ENCODE measurements at regions not wholly inside any gene's neighbourhood (a gene's known extent, or its start where the extent isn't known, plus 50 kb on each side); places are given as distances from the start of the nearest gene placed in this dataset.
"Not testable (repeated sequence)": the region's sequence is repeated elsewhere in the genome, so short reads cannot be mapped to it uniquely, and the experiment has no call there.

DNA sequence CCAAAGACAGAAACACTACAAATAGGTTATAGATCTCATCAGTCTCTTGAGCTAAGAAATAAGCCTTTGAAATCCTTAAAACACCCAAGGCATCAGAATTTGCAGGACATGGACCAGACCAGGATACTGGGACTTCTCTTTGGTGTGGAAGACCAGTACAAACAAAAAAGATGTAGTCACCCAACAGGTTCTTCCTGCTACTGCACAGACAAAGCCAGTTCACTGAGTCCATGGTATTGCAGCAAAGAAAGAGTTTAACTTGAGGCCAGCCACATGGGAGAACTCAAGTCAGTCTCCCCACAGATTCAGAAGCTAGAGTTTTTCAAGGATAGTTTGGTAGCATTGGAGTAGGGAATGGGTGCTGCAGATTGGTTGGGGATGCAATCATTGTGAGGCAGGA lies 169.6 kb upstream of the NDUFV2 start:
- no peak overlapping the region for H3K27ac ChIP-seq (replicated peaks in 1 of 4)
- no peak for DNase-seq (ENCODE audit: extremely low spot score)
- H3K36me3 ChIP-seq: no peaks in the 10 kb centered on the region
- TF ChIP-seq EP300 (IDR thresholded peaks at IDR 0.05) (no peak), POLR2AphosphoS5 (IDR thresholded peaks at IDR 0.05) (no peak)
- no peak overlapping the region for H3K4me3 ChIP-seq
- intact Hi-C loops (cut with DNase I): no loop called here
- H3K27me3 ChIP-seq: no peaks in the 10 kb centered on the region
- H3K9me3 ChIP-seq: peaks cover 0 to 14% (median 11%) of the 10 kb centered on the region in 4 donors
- H3K4me1 ChIP-seq: peaks cover 0 to 10% (median 2%) of the 10 kb centered on the region in 4 donors

DNA sequence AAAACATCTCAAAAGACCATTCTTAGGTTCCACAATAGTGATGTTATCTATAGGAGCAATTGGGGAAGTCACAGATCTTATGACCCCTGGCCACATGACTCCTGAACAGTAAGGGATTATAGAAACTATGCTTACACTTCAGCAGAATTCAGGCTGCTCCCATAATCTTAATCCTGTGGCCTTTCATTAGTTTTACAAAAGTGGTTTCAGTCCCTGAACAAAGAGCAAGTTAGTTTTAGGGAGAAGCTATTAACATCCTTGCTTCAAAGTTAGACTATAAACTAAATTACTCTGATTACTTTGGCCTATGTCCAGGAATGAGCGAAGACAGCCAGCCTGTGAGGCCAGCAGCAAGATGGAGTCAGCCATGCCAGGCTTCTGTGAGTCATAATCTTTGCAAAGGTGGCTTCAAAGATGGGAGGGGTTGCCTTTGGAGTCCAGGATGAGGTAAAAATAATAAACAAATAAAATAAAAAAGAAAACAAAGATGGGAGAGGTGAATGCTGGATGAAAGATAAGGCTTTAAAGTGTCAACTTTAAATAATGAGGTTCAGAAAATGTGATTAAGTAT lies 168.7 kb upstream of the NDUFV2 start:
- no peak for DNase-seq (ENCODE audit: extremely low spot score)
- no peak for TF ChIP-seq POLR2A (IDR thresholded peaks at IDR 0.05; ENCODE audit: low read depth)
- no peak for TF ChIP-seq EP300 (IDR thresholded peaks at IDR 0.05)
- no peak for TF ChIP-seq POLR2AphosphoS5 (IDR thresholded peaks at IDR 0.05)
- no peak for TF ChIP-seq CTCF (IDR thresholded peaks at IDR 0.05)
- Histone ChIP-seq H3K9me3 (peaks cover 0 to 12% (median 11%) of the 10 kb centered on the region in 4 donors), H3K36me3 (no peaks in the 10 kb centered on the region), H3K4me1 (peaks cover 0 to 10% (median 2%) of the 10 kb centered on the region in 4 donors), H3K4me3 (no peak overlapping the region), H3K27me3 (no peaks in the 10 kb centered on the region), H3K27ac (replicated peaks in 1 of 4) (peak overlapping the region in 1 of 4 donors; percentile 30)
- intact Hi-C loops (cut with DNase I): no loop called here
- 81% methylated on average over 1 of the region's 1 CpG for WGBS

GRCh38 chr18:8935346-8935745 lies 167.2 kb upstream of the NDUFV2 start:
- not testable (repeated sequence) for DNase-seq (ENCODE audit: extremely low spot score)

GRCh38 chr18:8936619-8937018 lies 165.9 kb upstream of the NDUFV2 start:
- 93% methylated on average over 3 of the region's 3 CpGs for WGBS
- no peaks in the 10 kb centered on the region for H3K27me3 ChIP-seq
- no peak overlapping the region for H3K4me3 ChIP-seq
- peaks cover 0 to 10% (median 2%) of the 10 kb centered on the region in 4 donors for H3K4me1 ChIP-seq
- no peak overlapping the region for H3K27ac ChIP-seq (replicated peaks in 1 of 4)
- DNase-seq (ENCODE audit: extremely low spot score): no peak
- TF ChIP-seq EP300 (IDR thresholded peaks at IDR 0.05) (no peak), POLR2A (IDR thresholded peaks at IDR 0.05; ENCODE audit: low read depth) (no peak), CTCF (IDR thresholded peaks at IDR 0.05) (no peak), POLR2AphosphoS5 (IDR thresholded peaks at IDR 0.05) (no peak)
- intact Hi-C loops (cut with DNase I): no loop called here
- H3K9me3 ChIP-seq: no peaks in the 10 kb centered on the region
- H3K36me3 ChIP-seq: no peaks in the 10 kb centered on the region

More at GRCh38 chr18:8935346-8935745, 167.2 kb upstream of the NDUFV2 start:
- H3K27ac ChIP-seq (replicated peaks in 1 of 4); H3K4me3 ChIP-seq; intact Hi-C loops (cut with DNase I); H3K27me3 ChIP-seq; H3K9me3 ChIP-seq; H3K36me3 ChIP-seq: not testable (repeated sequence)
- H3K4me1 ChIP-seq: peaks cover 0 to 10% (median 2%) of the 10 kb centered on the region in 4 donors
- WGBS: 95% methylated on average over 17 of the region's 24 CpGs

- Histone ChIP-seq H3K27me3 (no peaks in the 10 kb centered on the region), H3K4me3 (no peak overlapping the region), H3K9me3 (no peaks in the 10 kb centered on the region), H3K4me1 (peaks cover 0 to 10% (median 2%) of the 10 kb centered on the region in 4 donors), H3K27ac (replicated peaks in 1 of 4) (no peak overlapping the region), H3K36me3 (no peaks in the 10 kb centered on the region)
- 92% methylated on average over 9 of the region's 9 CpGs for WGBS
- DNase-seq (ENCODE audit: extremely low spot score): no peak
- TF ChIP-seq POLR2A (IDR thresholded peaks at IDR 0.05; ENCODE audit: low read depth): no peak
- no peak for TF ChIP-seq CTCF (IDR thresholded peaks at IDR 0.05)
- no peak for TF ChIP-seq POLR2AphosphoS5 (IDR thresholded peaks at IDR 0.05)
- TF ChIP-seq EP300 (IDR thresholded peaks at IDR 0.05): no peak
- intact Hi-C loops (cut with DNase I): no loop called here
Observed at GRCh38 chr18:8937160-8938094, 165.1 kb upstream of the NDUFV2 start.
